LNCaP clone FGC (cell line): ENCODE measurements at regions not wholly inside any gene's neighbourhood (a gene's known extent, or its start where the extent isn't known, plus 50 kb on each side); places are given as distances from the start of the nearest gene placed in this dataset.
"Not testable (repeated sequence)": the region's sequence is repeated elsewhere in the genome, so short reads cannot be mapped to it uniquely, and the experiment has no call there.

ENCODE experiments used
- DNase-seq: peaks from one replicate; pipeline ENCODE4 v3.0.0-alpha.2; 2011; ENCODE audit warnings: low read depth
- H3K4me3 ChIP-seq: 2 replicates; pipeline ENCODE4 v1.5.1; 2011; ENCODE audit warnings: mild to moderate bottlenecking, low read depth, low read length, control low read depth
- TF ChIP-seq, protein P1 (sequence below): IDR thresholded peaks from 2 replicates; pipeline ENCODE4 v1.5.1; 2012; ENCODE audit warnings: mild to moderate bottlenecking; ENCODE audit not compliant: control insufficient read depth, insufficient read depth; ENCODE audit errors: extremely low read depth

DNA sequence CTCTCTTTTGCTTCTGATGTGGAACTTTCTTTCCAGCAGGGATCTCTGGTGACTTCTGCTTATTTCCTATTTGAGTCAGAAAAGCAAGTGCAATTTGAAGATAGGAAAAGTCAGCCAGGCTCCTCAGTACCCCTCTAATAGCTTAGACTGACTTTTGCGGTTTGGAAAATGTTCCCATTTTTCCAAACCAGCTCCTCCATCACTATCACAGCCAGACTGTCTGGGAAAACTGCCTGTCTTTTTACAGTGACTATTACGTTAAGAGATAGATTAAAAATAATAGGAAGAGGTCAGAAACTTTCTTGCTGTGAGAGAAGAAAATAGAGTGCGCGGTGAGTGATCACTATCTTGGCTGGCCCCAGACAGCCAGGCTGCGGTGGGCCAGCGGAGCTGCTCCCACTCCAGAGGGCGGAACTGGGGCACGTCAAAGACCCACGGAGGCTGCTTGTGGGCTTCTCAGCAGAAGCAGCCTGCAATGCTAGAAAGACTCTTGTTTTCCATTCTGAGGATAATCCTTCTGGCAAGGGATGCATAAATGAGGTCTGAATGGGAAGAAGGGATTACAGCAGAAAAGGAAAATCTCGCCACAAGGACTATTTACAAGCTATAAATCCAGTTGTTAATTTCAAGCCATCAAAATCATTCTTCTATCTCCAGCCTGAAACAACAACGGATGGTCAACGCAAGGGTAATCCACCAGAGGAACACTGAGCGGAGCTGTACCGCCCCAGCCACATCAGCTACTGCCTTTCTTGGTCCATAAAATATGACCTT, 151.0 kb upstream of the MSX2 start:
- TF ChIP-seq, protein P1, sequence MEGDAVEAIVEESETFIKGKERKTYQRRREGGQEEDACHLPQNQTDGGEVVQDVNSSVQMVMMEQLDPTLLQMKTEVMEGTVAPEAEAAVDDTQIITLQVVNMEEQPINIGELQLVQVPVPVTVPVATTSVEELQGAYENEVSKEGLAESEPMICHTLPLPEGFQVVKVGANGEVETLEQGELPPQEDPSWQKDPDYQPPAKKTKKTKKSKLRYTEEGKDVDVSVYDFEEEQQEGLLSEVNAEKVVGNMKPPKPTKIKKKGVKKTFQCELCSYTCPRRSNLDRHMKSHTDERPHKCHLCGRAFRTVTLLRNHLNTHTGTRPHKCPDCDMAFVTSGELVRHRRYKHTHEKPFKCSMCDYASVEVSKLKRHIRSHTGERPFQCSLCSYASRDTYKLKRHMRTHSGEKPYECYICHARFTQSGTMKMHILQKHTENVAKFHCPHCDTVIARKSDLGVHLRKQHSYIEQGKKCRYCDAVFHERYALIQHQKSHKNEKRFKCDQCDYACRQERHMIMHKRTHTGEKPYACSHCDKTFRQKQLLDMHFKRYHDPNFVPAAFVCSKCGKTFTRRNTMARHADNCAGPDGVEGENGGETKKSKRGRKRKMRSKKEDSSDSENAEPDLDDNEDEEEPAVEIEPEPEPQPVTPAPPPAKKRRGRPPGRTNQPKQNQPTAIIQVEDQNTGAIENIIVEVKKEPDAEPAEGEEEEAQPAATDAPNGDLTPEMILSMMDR = no peak
- no peak overlapping the region for H3K4me3 ChIP-seq
- no peak for DNase-seq

DNA sequence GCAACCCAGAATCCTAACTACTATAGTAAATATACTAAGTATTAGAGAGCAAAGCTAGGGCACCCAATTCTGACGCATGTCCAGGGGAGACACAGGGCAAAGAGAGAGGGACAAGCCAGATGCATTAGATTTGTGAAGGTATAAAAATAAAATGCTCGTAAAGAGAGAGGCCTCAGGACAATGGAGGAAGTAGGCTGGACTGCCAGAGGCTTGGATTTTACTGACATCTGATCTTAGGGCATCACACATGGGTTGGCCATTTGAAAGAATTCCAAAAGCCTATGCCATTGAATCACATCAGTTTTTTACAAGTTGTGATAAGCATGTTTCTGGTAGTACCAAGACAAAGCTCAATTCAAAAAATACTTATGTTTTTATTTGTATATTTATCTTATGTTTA, 149.3 kb upstream of the MSX2 start:
- no peak overlapping the region for H3K4me3 ChIP-seq
- TF ChIP-seq, protein P1 = no peak
- DNase-seq = peak; percentile 46

DNA sequence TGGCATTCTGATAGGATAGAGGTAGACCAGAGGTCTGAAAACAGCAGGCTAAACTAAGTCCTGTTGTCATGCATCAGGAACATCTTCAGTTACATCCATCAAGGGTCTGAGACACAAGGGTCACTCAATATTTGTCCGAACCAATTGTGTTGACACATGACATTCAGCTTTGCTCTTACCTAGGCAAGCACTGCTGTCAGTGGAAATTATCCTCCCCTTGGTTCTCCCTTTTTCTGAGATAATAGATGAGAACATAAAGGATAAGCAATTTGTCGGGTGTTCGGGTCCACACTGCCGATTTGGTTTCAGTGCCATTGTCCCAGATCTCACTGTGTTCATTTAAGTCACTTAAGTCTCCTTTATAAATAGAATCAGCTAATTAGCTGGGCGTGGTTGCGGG, 148.3 kb upstream of the MSX2 start:
- no peak overlapping the region for H3K4me3 ChIP-seq
- TF ChIP-seq, protein P1 = no peak
- no peak for DNase-seq

DNA sequence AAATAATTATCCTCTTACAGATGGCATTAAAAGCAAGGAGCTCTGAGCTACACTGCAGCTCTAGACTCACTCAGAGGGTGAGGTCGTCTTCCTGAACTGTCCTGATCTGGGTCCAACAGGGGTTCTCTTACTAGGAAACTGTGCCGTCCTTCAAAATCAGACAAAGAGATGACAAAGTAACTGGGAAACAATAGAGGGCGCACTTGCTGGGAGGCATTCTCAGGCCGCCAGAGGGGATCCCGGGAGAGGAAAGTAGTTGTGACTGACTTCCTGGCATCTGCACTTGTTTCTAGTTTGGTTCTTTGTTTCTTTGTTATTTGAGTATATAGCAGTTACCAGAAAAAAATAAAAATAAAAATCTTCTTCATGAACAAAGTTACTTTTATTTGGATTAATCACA, 142.9 kb upstream of the MSX2 start:
- H3K4me3 ChIP-seq = no peak overlapping the region
- TF ChIP-seq, protein P1 = 0 out of 2 replicates have a peak, but pooled peaks have one; percentile 10
- no peak for DNase-seq

DNA sequence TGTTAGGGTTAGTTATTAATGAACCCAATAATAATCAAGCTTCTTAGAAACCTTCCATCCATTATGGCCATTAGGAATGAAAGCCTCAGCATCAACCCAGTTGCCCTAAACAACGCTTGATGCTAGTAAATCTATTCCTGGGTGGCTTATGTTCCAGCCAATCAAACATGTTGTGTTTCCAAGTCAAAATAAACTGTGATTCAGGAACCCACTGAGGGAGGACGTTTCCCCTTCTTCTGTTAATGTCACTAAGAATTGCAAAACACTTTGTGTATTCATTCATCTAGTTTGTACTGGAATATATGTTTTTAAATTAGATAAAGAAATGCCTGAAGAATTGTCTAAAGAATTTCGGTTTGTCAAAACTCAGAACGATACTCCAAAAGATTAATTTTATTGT, 142.5 kb upstream of the MSX2 start:
- TF ChIP-seq, protein P1 = no peak
- DNase-seq = no peak
- no peak overlapping the region for H3K4me3 ChIP-seq

DNA sequence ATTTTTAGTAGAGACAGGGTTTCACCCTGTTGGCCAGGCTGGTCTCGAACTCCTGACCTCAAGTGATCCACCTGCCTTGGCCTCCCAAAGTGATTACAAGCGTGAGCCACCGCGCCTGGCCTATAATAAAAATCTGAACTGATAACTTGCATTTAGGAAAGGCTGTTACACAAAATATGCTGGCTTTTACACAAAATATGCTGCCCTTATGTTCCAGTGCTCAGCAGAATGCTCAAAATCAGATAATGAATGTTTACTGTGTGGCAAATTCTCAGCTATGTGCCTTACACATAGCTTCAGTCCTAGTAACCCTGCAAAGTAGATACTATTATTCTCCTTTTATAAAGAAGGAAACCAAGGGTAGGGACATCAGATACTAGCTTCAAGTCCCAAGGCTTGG, 141.3 kb upstream of the MSX2 start:
- H3K4me3 ChIP-seq = no peak overlapping the region
- DNase-seq = no peak
- TF ChIP-seq, protein P1 = no peak

DNA sequence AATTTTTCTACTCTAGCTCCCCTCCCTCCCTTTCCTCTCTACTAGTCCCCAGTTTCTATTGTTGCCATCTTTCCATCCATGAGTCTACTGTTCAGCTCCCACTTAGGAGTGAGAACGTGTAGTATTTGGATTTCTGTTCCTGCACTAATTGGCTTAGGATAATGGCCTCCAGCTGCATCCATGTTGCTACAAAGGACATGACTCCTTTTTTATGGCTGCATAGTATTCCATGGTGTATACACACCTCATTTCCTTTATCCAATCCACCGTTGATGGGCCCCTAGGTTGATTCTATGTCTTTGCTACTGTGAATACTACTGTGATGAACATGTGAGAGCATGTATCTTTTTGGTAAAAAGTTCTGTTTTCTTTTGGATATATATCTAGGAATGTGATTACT, 138.9 kb upstream of the MSX2 start:
- H3K4me3 ChIP-seq = no peak overlapping the region
- DNase-seq = no peak
- TF ChIP-seq, protein P1 = no peak

DNA sequence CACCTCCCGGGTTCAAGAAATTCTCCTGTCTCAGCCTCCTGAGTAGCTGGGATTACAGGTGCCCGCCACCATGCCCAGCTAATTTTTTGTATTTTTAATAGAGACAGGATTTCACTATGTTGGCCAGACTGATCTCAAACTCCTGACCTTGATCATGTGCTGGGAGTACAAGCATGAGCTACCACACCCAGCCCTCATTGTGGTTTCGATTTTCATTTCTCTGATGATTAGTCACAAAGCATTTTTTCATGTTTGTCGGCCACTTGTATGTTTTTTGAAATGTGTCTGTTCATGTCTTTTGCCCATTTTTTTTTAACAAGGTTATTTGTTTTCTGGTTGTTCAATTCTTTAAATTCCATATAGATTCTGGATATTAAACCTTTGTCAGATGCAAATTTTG, 138.2 kb upstream of the MSX2 start:
- DNase-seq, H3K4me3 ChIP-seq: not testable (repeated sequence)
